ENCODE measurements at regions not wholly inside any gene's neighbourhood (a gene's known extent, or its start where the extent isn't known, plus 50 kb on each side); places are given as distances from the start of the nearest gene placed in this dataset.
"Not testable (repeated sequence)": the region's sequence is repeated elsewhere in the genome, so short reads cannot be mapped to it uniquely, and the experiment has no call there.

DNA sequence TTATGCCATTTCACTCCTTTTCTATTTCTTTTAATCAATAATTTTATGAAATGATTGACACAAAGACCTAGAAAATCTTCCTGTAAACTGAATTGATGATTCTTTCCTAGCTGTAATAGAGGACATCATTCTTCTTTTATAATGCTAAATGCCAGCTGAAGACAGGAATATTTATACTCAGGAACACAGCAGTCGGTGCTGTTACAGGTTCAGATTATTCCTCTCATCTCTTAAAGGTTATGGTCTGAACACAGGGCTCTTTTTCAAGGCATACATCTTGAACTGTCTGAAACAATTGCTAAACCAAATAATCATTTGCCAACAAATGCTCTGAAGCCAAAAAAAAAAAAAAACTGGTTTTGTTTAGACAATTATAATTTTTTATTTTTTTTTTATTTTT is 305.0 kb upstream of the MMADHC start:
- no peak for DNase-seq

DNA sequence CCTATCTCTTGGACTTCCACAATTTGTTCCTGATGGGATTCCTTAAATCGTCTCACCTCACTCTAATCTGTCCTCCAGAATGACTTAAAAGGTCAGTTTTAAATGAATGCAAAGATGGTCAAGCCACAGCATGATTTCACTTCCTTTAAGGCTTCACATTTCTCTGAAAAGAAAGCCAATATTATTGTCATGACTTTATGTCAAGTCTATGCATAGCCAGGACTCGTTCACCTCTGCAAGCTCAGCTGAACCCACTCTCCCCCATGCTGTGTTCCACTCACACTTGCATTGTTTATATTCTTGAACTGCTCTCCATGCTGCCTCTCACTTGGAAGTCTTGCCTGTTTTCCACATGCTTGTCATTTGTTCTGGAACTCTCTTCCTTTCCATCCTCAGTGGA is 298.4 kb upstream of the MMADHC start:
- DNase-seq: no peak

DNA sequence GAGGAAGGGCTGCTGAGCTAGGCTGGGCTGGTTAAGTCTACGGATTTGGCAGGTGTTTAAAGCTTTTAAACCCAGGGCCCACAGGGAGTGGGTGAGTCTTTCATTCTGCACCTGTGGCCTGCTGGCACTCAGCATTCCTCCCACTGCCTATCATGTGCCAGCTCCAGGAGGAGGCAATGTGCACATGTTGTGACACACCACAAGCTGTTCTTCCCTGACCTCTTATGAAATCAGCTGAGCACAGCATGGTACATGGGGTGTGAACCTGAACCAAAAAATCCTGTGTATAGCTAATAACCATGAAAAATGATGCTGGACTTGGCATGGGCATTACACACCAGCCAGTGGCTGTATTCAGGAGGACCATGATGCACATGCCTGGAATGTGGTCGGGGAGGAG is 297.9 kb upstream of the MMADHC start:
- no peak for DNase-seq

DNA sequence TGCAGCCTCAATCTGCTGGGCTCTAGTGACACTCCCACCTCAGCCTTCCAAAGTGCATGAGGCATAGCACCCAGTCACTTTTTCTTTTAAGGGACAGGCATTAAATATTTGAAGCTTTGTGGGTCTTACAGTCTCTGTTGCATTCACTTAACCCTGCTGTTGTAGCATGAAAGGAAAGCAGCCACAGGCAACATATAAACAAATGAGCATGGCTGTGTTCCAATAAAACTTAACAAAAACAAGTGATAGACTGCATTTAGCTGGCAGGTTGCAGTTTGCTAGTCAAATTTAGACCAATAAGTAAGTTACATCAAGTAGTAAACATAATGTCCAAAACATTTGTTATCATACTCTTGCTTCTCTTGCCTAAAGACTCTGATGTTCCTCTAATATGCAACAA is 297.3 kb upstream of the MMADHC start:
- no peak for DNase-seq

DNA sequence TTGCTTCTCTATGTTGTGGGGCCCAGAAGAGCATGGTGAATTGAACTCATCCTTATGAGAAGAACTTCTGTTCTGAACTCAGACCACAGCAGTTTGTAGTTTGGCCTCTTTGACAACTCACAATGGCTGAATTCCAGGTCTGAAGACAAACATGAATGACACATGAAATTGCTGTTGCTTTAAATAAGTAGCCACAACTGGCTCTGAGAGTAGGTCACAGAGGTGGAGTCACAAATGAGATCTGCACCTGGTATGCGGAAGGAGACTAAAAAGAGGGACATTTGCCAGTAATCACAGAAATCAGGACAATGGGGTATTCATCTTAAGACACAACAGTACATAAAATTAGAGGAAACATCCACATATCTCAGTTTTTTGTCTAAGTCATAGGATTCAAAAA is 290.3 kb upstream of the MMADHC start:
- DNase-seq: no peak

DNA sequence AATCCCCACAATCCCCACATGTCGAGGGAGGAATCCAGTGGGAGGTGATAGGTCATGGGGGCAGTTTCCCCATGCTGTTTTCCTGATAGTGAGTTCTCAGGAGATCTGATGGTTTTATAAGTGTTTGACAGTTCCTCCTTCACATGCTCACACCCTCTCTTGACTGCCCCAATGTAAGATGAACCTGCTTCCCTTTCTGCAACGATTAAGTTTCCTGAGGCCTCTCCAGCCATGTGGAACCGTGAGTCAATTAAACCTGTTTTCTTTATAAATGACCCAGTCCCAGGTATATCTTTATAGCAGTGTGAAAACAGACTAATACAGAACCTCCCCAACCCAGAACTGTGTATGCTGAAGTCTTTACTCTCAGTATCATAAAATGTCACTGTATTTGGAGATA is 289.5 kb upstream of the MMADHC start:
- no peak for DNase-seq

DNA sequence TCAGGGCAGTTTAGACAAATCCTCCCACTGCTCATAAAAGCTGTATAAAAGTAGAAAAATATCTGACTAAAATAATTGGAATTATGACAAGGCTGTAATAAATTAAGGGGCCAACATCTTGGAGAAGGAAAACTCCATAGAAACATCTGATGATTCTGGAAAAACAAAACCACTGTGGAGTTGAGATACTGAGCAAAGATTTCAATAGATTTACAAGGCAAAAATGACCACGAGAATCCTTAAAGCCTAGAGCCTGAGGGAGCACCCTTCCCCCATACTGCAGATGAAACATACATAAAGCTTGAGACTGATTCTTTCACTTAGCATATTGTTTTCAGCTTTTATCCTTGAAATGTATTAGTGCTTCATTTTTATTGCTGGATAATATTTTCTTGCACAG is 286.4 kb upstream of the MMADHC start:
- DNase-seq: no peak

DNA sequence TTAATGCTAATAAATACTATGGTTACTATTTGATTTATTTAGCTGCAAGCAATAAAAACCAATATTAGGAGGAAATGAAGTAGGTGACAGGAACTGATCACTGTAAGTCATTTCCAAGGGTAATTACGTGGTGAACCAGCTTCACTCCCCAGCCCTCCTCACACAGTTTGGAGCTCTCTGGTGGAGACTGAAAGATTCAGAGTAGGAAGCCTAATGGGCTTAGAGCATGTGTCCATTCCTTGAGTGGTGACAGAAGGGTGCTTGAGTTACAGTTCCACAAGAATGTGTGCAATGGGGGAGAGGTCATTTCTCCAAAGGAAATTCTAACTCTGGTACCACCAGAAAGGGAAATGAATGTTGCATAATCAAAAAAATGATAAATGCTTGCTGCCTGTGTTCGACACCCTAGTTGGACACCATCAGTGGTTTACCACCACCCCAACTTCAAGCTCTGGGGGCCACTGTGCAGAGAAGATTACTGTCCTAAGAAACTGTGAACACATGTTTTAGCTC is 285.1 kb upstream of the MMADHC start:
- DNase-seq: no peak

DNA sequence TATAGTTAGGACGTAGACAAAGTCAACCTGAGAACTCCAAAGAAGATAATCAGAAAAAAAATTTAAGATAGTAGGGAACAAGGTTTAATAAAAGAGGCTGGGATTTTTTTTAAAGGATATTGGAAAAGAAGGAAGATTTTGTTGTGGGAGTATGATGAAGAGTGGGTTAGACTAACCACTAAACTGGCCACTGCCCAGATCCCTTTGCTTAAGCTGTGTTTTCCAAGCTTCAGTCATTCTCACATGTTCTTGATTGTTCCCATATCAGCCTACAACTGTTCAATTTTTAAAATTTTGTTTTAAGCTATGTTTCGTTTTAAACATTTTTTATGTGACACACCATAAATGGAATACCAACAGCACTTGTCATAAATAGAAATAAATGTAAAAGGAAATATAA is 284.5 kb upstream of the MMADHC start:
- no peak for DNase-seq

DNA sequence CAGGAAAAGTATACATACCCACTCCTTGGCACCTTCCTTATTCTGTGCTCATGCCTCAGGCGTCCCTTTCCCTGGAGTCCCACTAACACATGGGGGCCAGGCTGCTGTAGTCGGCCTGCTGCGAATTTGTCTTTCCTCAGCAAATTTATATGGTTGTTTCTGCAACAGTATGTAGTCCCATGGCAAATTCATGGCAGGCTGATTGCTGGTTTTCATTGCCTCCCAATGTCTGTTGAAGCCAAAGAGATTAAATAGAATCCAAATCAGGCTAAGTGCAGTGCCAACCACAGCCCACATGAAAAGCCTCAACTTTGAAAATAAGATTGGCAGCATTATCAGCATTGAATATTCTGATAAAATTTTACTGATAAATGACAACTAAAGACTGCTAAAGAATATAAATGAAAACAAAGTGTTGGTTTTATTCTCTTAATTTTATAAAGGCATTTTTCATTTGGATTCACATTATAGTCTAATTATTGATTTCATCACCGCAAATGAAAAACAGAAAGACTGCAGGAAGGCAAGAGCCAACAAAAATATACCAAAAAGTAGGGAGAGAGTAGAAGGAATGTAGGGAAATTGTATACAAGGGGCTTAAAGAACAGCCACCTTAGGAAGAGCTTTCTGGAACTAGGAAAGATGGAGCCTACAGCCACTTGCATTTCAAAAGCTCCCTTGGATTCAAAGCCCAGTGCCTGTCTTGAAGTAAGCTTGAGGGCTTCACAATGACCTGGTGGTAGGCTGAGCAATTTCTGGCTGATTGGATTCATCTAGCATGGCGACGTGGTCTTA is 283.7 kb upstream of the MMADHC start:
- no peak for DNase-seq

DNA sequence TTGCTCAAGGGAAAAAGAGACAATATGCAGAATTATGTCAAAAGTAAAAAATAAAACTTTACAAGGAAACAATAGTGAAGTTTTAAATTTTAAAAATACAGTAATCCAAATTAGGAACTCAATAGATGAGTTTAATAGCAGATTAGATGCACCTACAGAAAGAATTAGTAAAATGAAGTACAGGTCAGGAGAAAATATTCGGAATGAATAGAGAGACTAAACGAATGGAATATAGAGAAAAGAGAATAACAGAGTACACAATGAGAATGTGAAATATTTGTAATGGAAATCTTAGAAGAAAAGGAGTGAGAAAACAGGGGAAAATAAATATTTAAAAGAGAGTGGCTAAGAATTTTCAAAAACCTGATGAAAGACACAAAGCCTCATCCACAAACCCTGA is 275.7 kb upstream of the MMADHC start:
- DNase-seq: no peak

DNA sequence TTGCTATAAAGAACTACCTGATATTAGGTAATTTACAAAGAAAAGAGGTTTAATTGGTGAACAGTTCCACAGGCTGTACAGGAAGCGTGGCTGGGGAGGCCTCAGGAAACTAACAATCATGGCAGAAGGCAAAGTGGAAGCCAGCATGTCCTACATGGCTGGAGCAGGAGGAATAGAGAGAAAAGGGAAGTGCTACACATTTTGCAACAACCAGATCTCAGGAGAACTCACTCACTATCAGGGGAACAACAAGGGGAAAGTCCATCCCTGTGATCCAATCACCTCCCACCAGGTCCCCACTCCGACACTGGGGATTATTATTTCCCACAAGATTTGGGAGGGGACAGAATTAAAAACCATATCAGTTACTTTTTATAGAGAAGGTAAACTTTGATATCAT is 273.5 kb upstream of the MMADHC start:
- DNase-seq: no peak

DNA sequence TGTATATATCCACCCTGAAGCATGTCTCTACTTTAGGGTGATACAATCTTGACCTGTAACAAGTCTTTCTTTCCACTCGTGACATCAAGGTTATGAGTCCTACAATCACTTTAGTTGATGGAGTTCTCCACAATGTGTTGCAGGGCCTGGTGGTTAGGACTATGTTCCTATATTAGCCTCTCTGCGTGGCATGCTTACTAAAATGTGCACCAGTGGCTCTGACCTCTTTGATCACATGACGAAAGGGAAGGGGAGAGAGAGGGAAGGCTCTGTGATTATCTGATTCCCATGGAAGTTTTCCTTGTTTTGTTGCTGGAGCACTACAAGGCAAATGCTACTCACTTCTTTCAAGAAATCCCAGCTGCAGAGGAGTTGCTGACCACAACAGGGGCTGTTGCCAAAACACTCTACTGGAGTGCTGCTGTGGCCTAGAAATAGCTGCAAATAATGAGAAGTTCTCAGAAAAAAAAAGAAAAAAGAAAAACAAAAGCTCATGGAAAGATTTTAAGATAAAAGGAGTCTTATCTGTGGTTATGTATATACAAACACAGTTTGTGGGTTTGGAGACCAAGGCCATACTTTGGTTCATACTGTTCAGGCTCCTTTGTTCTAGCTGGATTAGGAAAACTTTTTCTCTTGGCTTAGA is 272.8 kb upstream of the MMADHC start:
- DNase-seq: no peak

DNA sequence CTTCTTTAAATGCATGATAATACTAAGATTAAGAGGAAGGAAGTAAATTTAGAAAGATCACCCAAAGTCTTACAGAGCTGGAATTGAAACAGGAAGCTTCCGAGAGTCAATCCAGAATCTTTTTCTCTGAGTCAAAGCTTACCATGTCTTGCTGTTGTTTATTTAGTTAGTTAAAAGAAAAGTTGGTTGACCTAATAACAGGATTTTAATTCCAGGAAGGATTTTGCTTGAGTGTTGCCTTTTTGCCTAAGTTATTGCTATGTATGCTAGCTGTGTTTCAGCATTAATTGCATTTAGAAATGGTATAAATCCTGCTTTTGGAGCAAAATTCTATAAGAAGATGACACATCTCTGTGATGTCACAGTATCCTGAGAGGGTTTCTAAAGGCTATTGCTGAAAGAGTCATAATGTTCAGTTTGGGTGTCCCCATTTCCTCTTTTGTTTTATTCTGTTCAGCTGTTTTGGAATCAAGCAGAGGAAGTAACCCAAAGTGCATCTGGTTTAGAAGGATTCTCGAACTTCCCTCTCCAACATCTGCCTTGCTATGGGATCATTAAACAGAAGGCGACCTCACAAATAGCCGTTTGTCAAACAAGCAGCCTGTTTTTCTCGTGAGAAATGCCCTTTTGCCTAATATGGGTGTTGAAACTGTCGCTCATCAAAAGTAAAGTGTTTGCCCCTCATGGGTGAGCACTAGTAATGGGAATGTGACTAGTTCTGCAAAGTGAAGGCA is 271.5 kb upstream of the MMADHC start:
- no peak for DNase-seq

DNA sequence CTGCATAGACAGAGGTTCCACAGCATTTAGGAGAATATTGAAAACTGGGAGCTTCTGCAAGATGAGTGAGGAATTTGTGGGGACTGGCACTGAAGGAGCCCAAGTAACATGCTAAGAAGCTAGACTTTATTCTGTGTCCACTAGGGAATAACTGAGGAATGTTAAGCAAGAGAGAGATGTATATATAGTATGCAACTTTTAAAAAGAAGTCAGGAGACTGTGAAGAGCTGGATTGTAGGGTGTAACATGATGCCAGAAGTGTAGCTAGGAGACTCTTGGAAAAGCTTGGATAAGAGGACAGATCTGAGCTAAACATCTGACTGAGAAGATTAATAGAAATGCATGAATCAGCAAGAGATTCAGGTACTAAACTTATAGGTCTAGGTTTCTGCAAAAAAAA is 270.6 kb upstream of the MMADHC start:
- DNase-seq: no peak

DNA sequence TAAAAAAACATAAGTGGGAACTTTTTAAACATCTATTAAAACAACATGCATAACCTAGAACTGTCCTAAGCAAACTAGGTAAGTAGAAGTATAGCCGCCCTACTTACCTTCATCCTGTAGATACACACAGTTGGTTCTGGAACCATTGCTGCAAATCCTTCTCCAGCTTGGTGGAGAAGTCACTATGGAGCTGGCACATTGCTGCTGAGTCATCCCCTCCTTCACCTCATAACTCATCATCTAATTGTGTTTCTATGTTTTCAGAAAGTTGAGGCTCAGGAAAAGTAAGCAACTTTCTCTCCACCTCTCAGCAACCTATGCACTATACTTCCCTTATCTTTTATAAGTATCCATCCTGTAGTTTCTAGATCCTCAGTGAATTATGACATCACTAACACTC is 269.8 kb upstream of the MMADHC start:
- DNase-seq: no peak

DNA sequence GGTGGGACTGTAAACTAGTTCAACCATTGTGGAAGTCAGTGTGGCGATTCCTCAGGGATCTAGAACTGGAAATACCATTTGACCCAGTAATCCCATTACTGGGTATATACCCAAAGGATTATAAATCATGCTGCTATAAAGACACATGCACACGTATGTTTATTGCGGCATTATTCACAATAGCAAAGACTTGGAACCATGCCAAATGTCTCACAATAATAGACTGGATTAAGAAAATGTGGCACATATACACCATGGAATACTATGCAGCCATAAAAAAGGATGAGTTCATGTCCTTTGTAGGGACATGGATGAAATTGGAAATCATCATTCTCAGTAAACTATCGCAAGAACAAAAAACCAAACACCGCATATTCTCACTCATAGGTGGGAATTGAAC is 268.3 kb upstream of the MMADHC start:
- DNase-seq: not testable (repeated sequence)

DNA sequence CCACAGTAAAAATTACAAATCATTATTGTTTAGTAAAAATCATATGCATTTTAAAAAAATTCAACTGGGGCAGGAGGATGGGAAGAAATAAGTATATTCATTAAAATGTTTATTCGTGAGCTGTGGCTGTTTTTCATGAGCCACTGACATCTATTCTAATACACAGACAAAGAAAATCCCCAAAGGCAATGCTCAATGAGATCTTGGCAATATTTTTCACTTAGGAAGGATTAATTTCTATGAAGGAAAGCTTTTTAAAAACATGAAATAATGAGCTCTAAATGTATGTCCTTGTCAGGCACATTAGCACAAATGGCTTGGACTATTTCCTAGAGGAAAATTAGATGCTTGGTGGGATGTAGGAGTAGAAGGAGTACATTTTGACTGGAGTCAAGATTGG is 262.0 kb upstream of the MMADHC start:
- DNase-seq: no peak

DNA sequence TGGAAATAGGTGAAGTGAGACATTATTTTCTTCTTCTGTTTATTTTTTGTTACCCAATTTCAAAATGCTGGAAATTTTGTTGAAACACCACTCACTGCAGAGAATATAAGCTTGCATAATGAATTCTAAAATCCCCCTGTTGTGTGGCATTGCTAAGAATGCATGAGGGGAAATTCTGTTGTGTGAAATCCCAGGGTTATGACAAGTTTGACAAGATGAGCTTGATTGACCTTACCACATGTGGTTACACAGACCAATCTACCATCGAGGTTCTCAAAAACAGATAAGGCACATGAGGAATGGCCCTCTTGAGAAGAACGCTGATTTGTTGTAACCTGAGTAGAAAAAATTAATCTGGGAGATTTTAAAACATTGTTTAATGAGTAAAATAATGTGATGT is 261.6 kb upstream of the MMADHC start:
- DNase-seq: no peak

DNA sequence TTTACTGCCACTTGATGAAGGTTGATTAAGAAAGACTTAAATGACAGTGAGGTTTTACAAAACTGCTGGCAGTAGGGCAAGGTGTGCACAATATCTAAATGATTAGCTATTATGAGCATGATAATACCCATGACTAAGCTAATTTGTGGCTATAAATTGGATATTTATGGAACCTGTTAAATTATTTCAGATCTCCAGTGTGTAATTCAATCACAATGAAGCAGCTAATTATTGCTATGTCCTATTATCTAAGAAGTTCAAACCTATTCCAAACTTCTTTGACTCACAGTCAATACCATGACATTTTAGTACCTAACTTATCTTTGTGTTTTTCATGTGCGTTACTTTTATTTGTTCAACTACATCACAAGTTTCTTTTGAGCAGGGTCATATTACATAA is 253.8 kb upstream of the MMADHC start:
- no peak for DNase-seq

DNA sequence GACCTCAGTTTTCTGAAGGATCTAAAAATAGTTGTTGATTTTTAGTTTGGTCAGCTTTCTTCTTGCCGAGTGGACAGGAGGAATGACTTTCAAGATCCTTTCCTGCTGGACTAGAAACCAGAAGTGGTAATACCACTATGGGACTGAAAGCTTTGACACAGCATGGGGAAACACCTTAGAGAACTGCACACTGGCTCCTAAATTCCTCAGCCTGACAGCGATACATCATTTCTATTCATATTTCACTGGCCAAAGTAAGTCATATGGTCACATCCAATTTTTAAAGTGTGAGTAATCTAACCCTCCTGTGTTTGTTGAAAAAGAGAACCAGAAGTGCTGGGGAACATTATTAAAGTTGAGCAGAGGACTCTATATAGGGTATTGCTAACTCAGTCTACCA is 244.7 kb upstream of the MMADHC start:
- no peak for DNase-seq

DNA sequence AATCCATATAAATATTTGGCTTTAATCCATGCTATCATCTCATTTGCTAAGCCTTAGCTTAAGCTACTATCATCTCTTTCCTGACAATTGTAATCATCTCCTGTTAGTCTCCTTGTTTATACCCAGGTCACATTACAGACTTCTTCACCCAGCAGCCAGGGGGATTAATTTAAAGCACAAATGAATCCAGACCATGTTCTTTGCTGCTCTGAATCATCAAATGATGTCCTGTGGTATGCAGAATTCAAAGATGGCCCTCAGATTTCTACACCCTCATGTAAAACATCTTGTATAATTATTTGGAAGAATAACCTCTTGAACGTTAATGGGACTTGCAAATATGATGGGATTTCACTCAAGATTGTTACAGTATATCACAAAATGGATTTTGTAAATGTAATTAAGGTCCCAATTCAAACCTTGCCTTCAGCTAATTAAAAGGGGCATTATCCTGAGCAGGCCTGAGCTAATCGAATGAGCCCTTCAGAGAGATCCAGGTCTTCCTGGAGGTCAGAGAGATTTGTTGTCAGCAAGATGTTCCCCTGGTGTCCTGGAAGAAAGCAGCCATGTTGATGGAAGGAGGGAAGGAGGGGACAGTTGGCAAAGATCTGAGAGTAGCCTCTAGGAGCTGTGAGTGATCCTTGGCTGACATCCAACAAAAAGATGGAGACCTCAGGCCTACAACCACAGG is 241.1 kb upstream of the MMADHC start:
- no peak for DNase-seq

DNA sequence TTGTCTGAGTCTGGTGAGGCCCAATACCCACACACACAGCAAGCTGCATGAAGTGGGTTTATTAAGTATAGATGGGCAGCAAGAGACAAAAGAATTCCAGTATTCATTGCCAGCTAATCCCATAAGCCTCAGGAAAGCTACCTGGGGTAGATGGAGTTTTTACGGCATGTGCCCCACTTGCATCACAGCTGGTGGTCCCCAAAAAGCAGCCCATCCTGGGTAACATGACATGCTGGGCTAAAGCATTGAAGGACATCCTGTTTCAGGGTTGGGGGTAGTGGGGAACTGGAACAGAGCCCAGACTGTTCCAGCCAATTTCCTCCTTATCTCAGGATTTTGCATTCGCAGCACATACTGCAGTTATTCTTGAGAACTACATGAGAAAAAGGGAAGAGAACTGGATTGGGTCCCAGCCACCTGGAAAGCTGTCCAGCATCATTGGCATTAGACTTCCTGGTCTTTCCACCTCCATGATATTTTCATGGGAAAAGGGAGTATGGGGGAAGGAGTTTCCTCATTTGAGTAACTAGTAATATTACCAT is 240.1 kb upstream of the MMADHC start:
- DNase-seq: no peak
